ENCODE measurements at regions not wholly inside any gene's neighbourhood (a gene's known extent, or its start where the extent isn't known, plus 50 kb on each side); places are given as distances from the start of the nearest gene placed in this dataset.
"Not testable (repeated sequence)": the region's sequence is repeated elsewhere in the genome, so short reads cannot be mapped to it uniquely, and the experiment has no call there.

GRCh38 chr10:8691498-8692017 is 637.1 kb downstream of the GATA3 start:
- no peaks in the 10 kb centered on the region for H4K20me1 ChIP-seq (ENCODE audit: control insufficient read depth, extremely low read depth, insufficient read depth, low read length)
- TF ChIP-seq CTCF (optimal IDR thresholded peaks at IDR 0.05 in 1 of 3, IDR thresholded peaks at IDR 0.05 in 1 of 3, conservative IDR thresholded peaks at IDR 0.05 in 1 of 3; ENCODE audit: extremely low read depth in 1 of 3, insufficient read depth in 2 of 3, low read length in 3 of 3) (no peak), EZH2 (IDR thresholded peaks at IDR 0.05; ENCODE audit: low read length) (no peak)
- no peak overlapping the region for H3K4me3 ChIP-seq (ENCODE audit: control insufficient read depth in 2 of 3, extremely low read depth in 1 of 3, insufficient read depth in 2 of 3, low read depth in 1 of 3, low read length in 3 of 3)
- no peak for DNase-seq (ENCODE audit: low read depth, low spot score)
- no peak for FAIRE-seq
- no peaks in the 10 kb centered on the region for H3K36me3 ChIP-seq (ENCODE audit: control insufficient read depth in 2 of 2, extremely low read depth in 1 of 2, insufficient read depth in 2 of 2, low read length in 2 of 2)
- dilution Hi-C loops (cut with MboI; ENCODE audit: extremely low pct_ligation_motif_present, low sequenced_read_pairs): no loop called here
- no peak overlapping the region for H2AFZ ChIP-seq (ENCODE audit: control insufficient read depth, low read length)
- H3K4me2 ChIP-seq (ENCODE audit: control insufficient read depth, extremely low read depth, insufficient read depth, low read depth, low read length): no peak overlapping the region
- no peak overlapping the region for H3K27ac ChIP-seq (ENCODE audit: control insufficient read depth, insufficient read depth, low read length)
- H3K9me3 ChIP-seq (ENCODE audit: control insufficient read depth, low read depth, low read length): no peaks in the 10 kb centered on the region
- no peaks in the 10 kb centered on the region for H3K9me1 ChIP-seq (ENCODE audit: control insufficient read depth, extremely low read depth, insufficient read depth, low read length)
- H3K27me3 ChIP-seq (ENCODE audit: control insufficient read depth, extremely low read depth, insufficient read depth, low read length): no peaks in the 10 kb centered on the region
- H3K9ac ChIP-seq (ENCODE audit: control insufficient read depth, extremely low read depth, insufficient read depth, low read length): no peak overlapping the region
- H3K4me1 ChIP-seq (ENCODE audit: control insufficient read depth, extremely low read depth, insufficient read depth, low read length): no peaks in the 10 kb centered on the region
- no peaks in the 10 kb centered on the region for H3K79me2 ChIP-seq (ENCODE audit: control insufficient read depth, insufficient read depth, low read length)

GRCh38 chr10:8693635-8694034 is 639.1 kb downstream of the GATA3 start:
- H3K27me3 ChIP-seq (ENCODE audit: control insufficient read depth, extremely low read depth, insufficient read depth, low read length); H3K27ac ChIP-seq (ENCODE audit: control insufficient read depth, insufficient read depth, low read length); H3K9me1 ChIP-seq (ENCODE audit: control insufficient read depth, extremely low read depth, insufficient read depth, low read length); H3K36me3 ChIP-seq (ENCODE audit: control insufficient read depth in 2 of 2, extremely low read depth in 1 of 2, insufficient read depth in 2 of 2, low read length in 2 of 2); H3K4me3 ChIP-seq (ENCODE audit: control insufficient read depth in 2 of 3, extremely low read depth in 1 of 3, insufficient read depth in 2 of 3, low read depth in 1 of 3, low read length in 3 of 3); H3K9me3 ChIP-seq (ENCODE audit: control insufficient read depth, low read depth, low read length); FAIRE-seq; H4K20me1 ChIP-seq (ENCODE audit: control insufficient read depth, extremely low read depth, insufficient read depth, low read length); DNase-seq (ENCODE audit: low read depth, low spot score); H3K4me1 ChIP-seq (ENCODE audit: control insufficient read depth, extremely low read depth, insufficient read depth, low read length); H3K9ac ChIP-seq (ENCODE audit: control insufficient read depth, extremely low read depth, insufficient read depth, low read length); H3K79me2 ChIP-seq (ENCODE audit: control insufficient read depth, insufficient read depth, low read length); dilution Hi-C loops (cut with MboI; ENCODE audit: extremely low pct_ligation_motif_present, low sequenced_read_pairs); H2AFZ ChIP-seq (ENCODE audit: control insufficient read depth, low read length); H3K4me2 ChIP-seq (ENCODE audit: control insufficient read depth, extremely low read depth, insufficient read depth, low read depth, low read length): not testable (repeated sequence)

GRCh38 chr10:8696746-8697145 is 642.3 kb downstream of the GATA3 start:
- Histone ChIP-seq H3K27me3 (ENCODE audit: control insufficient read depth, extremely low read depth, insufficient read depth, low read length) (no peaks in the 10 kb centered on the region), H3K9ac (ENCODE audit: control insufficient read depth, extremely low read depth, insufficient read depth, low read length) (no peak overlapping the region), H3K4me2 (ENCODE audit: control insufficient read depth, extremely low read depth, insufficient read depth, low read depth, low read length) (no peak overlapping the region), H2AFZ (ENCODE audit: control insufficient read depth, low read length) (no peak overlapping the region), H3K36me3 (ENCODE audit: control insufficient read depth in 2 of 2, extremely low read depth in 1 of 2, insufficient read depth in 2 of 2, low read length in 2 of 2) (no peaks in the 10 kb centered on the region), H3K4me1 (ENCODE audit: control insufficient read depth, extremely low read depth, insufficient read depth, low read length) (no peaks in the 10 kb centered on the region), H4K20me1 (ENCODE audit: control insufficient read depth, extremely low read depth, insufficient read depth, low read length) (no peaks in the 10 kb centered on the region), H3K9me3 (ENCODE audit: control insufficient read depth, low read depth, low read length) (no peaks in the 10 kb centered on the region), H3K79me2 (ENCODE audit: control insufficient read depth, insufficient read depth, low read length) (no peaks in the 10 kb centered on the region), H3K27ac (ENCODE audit: control insufficient read depth, insufficient read depth, low read length) (no peak overlapping the region), H3K9me1 (ENCODE audit: control insufficient read depth, extremely low read depth, insufficient read depth, low read length) (no peaks in the 10 kb centered on the region), H3K4me3 (ENCODE audit: control insufficient read depth in 2 of 3, extremely low read depth in 1 of 3, insufficient read depth in 2 of 3, low read depth in 1 of 3, low read length in 3 of 3) (no peak overlapping the region)
- FAIRE-seq: no peak
- dilution Hi-C loops (cut with MboI; ENCODE audit: extremely low pct_ligation_motif_present, low sequenced_read_pairs): no loop called here
- DNase-seq (ENCODE audit: low read depth, low spot score): no peak
- TF ChIP-seq CTCF (optimal IDR thresholded peaks at IDR 0.05 in 1 of 3, IDR thresholded peaks at IDR 0.05 in 1 of 3, conservative IDR thresholded peaks at IDR 0.05 in 1 of 3; ENCODE audit: extremely low read depth in 1 of 3, insufficient read depth in 2 of 3, low read length in 3 of 3): no peak
- no peak for TF ChIP-seq EZH2 (IDR thresholded peaks at IDR 0.05; ENCODE audit: low read length)
